Suprapubic skin (tissue), 4 donors: ENCODE measurements at regions not wholly inside any gene's neighbourhood (a gene's known extent, or its start where the extent isn't known, plus 50 kb on each side); places are given as distances from the start of the nearest gene placed in this dataset.

ENCODE experiments used
- EP300 ChIP-seq: sonication (generic); formaldehyde crosslinking; IDR thresholded peaks from one replicate; pipeline ENCODE4 v1.6.1; 2017; ENCODE audit warnings: antibody characterized with exemption
- POLR2AphosphoS5 ChIP-seq, 3 donors: sonication (generic); formaldehyde crosslinking; IDR thresholded peaks; one replicate each; pipeline ENCODE4 v1.6.1; 2017; ENCODE audit warnings: antibody characterized with exemption in 3 of 3
- TF ChIP-seq, protein P1 (sequence below), 2 donors: fragments of 200-600 bp in 1 of 2; fragments of 450-650 bp in 1 of 2; sonication (generic) in 1 of 2; IDR thresholded peaks; one replicate each; pipeline ENCODE4 v1.5.1; 2016 to 2019; ENCODE audit warnings: antibody characterized with exemption in 2 of 2, mild to moderate bottlenecking in 1 of 2, moderate library complexity in 1 of 2

DNA sequence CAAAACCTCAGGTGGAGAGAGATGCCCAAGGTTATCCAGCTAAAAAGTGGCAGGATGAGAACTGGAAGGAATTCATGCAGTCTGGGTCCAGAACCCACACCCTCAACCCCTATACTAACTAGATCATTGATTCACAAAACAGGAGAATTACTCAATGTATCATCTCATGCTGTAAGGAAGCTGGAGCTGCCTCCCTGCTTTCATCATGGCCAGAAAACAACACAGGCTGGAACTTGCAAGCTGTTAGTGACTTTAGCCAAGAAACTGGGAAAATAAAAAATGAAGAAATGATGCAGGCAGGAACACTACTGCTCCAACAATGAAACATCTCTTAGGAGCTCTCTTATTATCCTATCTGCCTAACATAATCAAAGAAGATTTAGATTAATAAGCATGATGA, 619.8 kb upstream of the CELF2 start:
- TF ChIP-seq POLR2AphosphoS5 (IDR thresholded peaks at IDR 0.05) (no peak), EP300 (no peak)
- TF ChIP-seq, protein P1, sequence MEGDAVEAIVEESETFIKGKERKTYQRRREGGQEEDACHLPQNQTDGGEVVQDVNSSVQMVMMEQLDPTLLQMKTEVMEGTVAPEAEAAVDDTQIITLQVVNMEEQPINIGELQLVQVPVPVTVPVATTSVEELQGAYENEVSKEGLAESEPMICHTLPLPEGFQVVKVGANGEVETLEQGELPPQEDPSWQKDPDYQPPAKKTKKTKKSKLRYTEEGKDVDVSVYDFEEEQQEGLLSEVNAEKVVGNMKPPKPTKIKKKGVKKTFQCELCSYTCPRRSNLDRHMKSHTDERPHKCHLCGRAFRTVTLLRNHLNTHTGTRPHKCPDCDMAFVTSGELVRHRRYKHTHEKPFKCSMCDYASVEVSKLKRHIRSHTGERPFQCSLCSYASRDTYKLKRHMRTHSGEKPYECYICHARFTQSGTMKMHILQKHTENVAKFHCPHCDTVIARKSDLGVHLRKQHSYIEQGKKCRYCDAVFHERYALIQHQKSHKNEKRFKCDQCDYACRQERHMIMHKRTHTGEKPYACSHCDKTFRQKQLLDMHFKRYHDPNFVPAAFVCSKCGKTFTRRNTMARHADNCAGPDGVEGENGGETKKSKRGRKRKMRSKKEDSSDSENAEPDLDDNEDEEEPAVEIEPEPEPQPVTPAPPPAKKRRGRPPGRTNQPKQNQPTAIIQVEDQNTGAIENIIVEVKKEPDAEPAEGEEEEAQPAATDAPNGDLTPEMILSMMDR (IDR thresholded peaks at IDR 0.05), result no peak
